Panc1 (cell line): ENCODE measurements at regions not wholly inside any gene's neighbourhood (a gene's known extent, or its start where the extent isn't known, plus 50 kb on each side); places are given as distances from the start of the nearest gene placed in this dataset.

ENCODE experiments used
- ATAC-seq: fragments of 200-7000 bp; cut with Tn5 transposase; 2 replicates; pipeline ENCODE4 v1.9.1; 2020; ENCODE audit warnings: mild to moderate bottlenecking, moderate library complexity
- BruUV-seq: library from RNA; stranded (reverse); fragments of 400-500 nt; replicated peaks from 2 replicates; lab custom pipeline; 2021; lab: Mats Ljungman, UMichigan
- CTCF ChIA-PET: fragments of 300-600 bp; sonication (Branson Sonifier 250); formaldehyde crosslinking; loops from one replicate; lab custom pipeline; 2022; ENCODE audit warnings: antibody characterized with exemption; lab: Charles Lee
- POLR2A ChIA-PET: fragments of 300-600 bp; sonication (Branson Sonifier 250); formaldehyde crosslinking; loops from one replicate; lab custom pipeline; 2022; ENCODE audit warnings: antibody characterized with exemption; lab: Charles Lee
- DNase-seq: peaks from one replicate; pipeline ENCODE4 v3.0.0-alpha.2; 2010; ENCODE audit warnings: low read depth, low spot score
- H3K27ac ChIP-seq: 2 replicates; pipeline ENCODE4 v1.5.1; 2011; ENCODE audit warnings: mild to moderate bottlenecking, low read length, inconsistent platforms
- H3K27me3 ChIP-seq: fragments of 200-500 bp; sonication (Bioruptor generic); 2 replicates; pipeline ENCODE4 v1.6.0; 2014; ENCODE audit warnings: low read length, inconsistent platforms; ENCODE audit not compliant: control insufficient read depth, insufficient read depth
- H3K36me3 ChIP-seq: fragments of 200-500 bp; sonication (Bioruptor generic); 2 replicates; pipeline ENCODE4 v1.5.1; 2014; ENCODE audit warnings: inconsistent platforms, mild to moderate bottlenecking, low read length, moderate library complexity; ENCODE audit not compliant: control insufficient read depth, insufficient read depth
- H3K4me1 ChIP-seq: 2 replicates; pipeline ENCODE4 v1.5.1; 2011; ENCODE audit warnings: inconsistent platforms, mild to moderate bottlenecking, low read length, moderate library complexity; ENCODE audit not compliant: control insufficient read depth, insufficient read depth
- H3K4me3 ChIP-seq, 2 experiments: 2 replicates each; pipeline ENCODE4 v1.5.1; 2011 to 2012; ENCODE audit warnings: low read depth in 2 of 2, low read length in 2 of 2, mild to moderate bottlenecking in 2 of 2, inconsistent platforms in 1 of 2, moderate library complexity in 1 of 2
- H3K9me3 ChIP-seq: fragments of 200-500 bp; sonication (Bioruptor generic); 2 replicates; pipeline ENCODE4 v1.5.1; 2014; ENCODE audit warnings: low read depth, mild to moderate bottlenecking, inconsistent platforms, low read length, moderate library complexity; ENCODE audit not compliant: control insufficient read depth, insufficient read depth
- POLR2AphosphoS5 ChIP-seq: IDR thresholded peaks from 2 replicates; pipeline ENCODE4 v1.6.1; 2012; ENCODE audit warnings: mild to moderate bottlenecking, low read depth, low read length, moderate library complexity
- SIN3A ChIP-seq: IDR thresholded peaks from 2 replicates; pipeline ENCODE4 v1.6.1; 2012; ENCODE audit warnings: low read depth, mild to moderate bottlenecking, low read length, moderate library complexity, borderline replicate concordance; ENCODE audit not compliant: insufficient read depth
- TCF7L2 ChIP-seq: IDR thresholded peaks from 2 replicates; pipeline ENCODE4 v1.6.1; 2011; ENCODE audit warnings: mild to moderate bottlenecking, low read depth, low read length, inconsistent platforms
- in situ Hi-C: cut with HindIII; loops from 2 replicates; pipeline ENCODE4 v1.10.0; 2016; ENCODE audit warnings: low sequenced_read_pairs, low pct_unique_long_range_greater_than_20kb
- intact Hi-C: fragments of 100-400 bp; cut with micrococcal nuclease; formaldehyde crosslinking; loops from one replicate; pipeline ENCODE4 v1.10.0; 2022; ENCODE audit not compliant: unreplicated experiment
- TF ChIP-seq, protein P1 (sequence below): fragments of 450-650 bp; IDR thresholded peaks from 2 replicates; pipeline ENCODE4 v1.5.1; 2017; ENCODE audit warnings: mild to moderate bottlenecking
- TF ChIP-seq, protein P2 (sequence below), 2 experiments: IDR thresholded peaks; 2 replicates each; pipeline ENCODE4 v1.6.1; 2011 to 2012; ENCODE audit warnings: low read depth in 2 of 2, control low read depth in 1 of 2, low read length in 1 of 2, mild to moderate bottlenecking in 1 of 2, moderate library complexity in 1 of 2; ENCODE audit not compliant: insufficient read depth in 1 of 2

DNA sequence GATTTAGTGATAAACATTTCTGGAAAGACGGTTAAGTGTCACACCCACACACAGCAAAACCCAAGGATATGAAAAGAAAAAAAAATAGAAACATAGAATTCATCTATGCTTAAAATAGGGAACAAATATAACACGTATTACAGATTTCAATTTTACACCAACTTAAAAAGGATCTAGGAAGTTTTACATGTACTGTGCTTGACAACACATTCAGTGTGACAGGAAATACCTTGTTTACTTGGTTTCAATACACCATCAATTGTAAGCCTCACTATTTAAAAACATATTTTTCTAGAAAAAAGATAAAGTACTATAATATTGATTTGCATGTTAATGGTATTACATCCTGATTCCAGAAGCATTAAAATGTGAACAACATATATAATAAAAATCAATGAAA is 77.0 kb upstream of the SPRY1 start:
- Histone ChIP-seq H3K9me3 (0 out of 2 replicates have a peak, but pooled peaks cover 2% of the 10 kb centered on the region), H3K27ac (no peak overlapping the region), H3K4me1 (no peaks in the 10 kb centered on the region), H3K4me3 (no peak overlapping the region), H3K36me3 (no peaks in the 10 kb centered on the region), H3K27me3 (no peaks in the 10 kb centered on the region)
- BruUV-seq, result no TSS peak
- in situ Hi-C loops (no loop called here), intact Hi-C loops (no loop called here)
- no peak for TF ChIP-seq TCF7L2
- TF ChIP-seq, protein P1, sequence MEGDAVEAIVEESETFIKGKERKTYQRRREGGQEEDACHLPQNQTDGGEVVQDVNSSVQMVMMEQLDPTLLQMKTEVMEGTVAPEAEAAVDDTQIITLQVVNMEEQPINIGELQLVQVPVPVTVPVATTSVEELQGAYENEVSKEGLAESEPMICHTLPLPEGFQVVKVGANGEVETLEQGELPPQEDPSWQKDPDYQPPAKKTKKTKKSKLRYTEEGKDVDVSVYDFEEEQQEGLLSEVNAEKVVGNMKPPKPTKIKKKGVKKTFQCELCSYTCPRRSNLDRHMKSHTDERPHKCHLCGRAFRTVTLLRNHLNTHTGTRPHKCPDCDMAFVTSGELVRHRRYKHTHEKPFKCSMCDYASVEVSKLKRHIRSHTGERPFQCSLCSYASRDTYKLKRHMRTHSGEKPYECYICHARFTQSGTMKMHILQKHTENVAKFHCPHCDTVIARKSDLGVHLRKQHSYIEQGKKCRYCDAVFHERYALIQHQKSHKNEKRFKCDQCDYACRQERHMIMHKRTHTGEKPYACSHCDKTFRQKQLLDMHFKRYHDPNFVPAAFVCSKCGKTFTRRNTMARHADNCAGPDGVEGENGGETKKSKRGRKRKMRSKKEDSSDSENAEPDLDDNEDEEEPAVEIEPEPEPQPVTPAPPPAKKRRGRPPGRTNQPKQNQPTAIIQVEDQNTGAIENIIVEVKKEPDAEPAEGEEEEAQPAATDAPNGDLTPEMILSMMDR, result no peak
- TF ChIP-seq, protein P2, sequence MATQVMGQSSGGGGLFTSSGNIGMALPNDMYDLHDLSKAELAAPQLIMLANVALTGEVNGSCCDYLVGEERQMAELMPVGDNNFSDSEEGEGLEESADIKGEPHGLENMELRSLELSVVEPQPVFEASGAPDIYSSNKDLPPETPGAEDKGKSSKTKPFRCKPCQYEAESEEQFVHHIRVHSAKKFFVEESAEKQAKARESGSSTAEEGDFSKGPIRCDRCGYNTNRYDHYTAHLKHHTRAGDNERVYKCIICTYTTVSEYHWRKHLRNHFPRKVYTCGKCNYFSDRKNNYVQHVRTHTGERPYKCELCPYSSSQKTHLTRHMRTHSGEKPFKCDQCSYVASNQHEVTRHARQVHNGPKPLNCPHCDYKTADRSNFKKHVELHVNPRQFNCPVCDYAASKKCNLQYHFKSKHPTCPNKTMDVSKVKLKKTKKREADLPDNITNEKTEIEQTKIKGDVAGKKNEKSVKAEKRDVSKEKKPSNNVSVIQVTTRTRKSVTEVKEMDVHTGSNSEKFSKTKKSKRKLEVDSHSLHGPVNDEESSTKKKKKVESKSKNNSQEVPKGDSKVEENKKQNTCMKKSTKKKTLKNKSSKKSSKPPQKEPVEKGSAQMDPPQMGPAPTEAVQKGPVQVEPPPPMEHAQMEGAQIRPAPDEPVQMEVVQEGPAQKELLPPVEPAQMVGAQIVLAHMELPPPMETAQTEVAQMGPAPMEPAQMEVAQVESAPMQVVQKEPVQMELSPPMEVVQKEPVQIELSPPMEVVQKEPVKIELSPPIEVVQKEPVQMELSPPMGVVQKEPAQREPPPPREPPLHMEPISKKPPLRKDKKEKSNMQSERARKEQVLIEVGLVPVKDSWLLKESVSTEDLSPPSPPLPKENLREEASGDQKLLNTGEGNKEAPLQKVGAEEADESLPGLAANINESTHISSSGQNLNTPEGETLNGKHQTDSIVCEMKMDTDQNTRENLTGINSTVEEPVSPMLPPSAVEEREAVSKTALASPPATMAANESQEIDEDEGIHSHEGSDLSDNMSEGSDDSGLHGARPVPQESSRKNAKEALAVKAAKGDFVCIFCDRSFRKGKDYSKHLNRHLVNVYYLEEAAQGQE (IDR thresholded peaks at IDR 0.05; ENCODE audit: insufficient read depth in 1 of 2, low read depth in 2 of 2, low read length in 1 of 2), result no peak
- no peak for TF ChIP-seq SIN3A
- no peak for TF ChIP-seq POLR2AphosphoS5
- CTCF ChIA-PET, result no interaction called here
- POLR2A ChIA-PET, result no interaction called here
- no peak for DNase-seq
- no peak for ATAC-seq

DNA sequence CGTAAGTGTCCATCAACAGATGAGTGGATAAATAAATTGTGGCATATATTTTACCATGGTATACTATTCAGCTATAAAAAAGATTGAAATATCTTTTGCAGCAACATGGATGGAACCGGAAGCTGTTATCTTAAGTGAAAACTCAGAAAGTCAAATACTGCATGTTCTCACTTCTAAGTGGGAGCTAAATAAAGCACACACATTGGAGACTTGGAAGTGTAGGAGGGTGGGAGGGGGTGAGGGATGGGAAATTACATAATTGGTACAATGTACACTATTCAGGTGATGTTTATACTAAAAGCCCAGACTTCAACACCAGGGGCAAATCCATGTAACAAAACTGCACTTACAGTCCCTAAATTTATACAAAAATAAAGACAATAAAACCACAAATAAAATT is 72.6 kb upstream of the SPRY1 start:
- ChIA-PET POLR2A (no interaction called here), CTCF (no interaction called here)
- DNase-seq (no peak), ATAC-seq (no peak)
- Histone ChIP-seq H3K27ac (no peak overlapping the region), H3K4me1 (no peaks in the 10 kb centered on the region), H3K9me3 (0 out of 2 replicates have a peak, but pooled peaks cover 2% of the 10 kb centered on the region), H3K27me3 (no peaks in the 10 kb centered on the region), H3K36me3 (no peaks in the 10 kb centered on the region), H3K4me3 (no peak overlapping the region)
- intact Hi-C loops, result no loop called here
- BruUV-seq, result no TSS peak
- TF ChIP-seq POLR2AphosphoS5, result no peak
- no peak for TF ChIP-seq SIN3A
- TF ChIP-seq, protein P1, result no peak
- TF ChIP-seq TCF7L2, result no peak
- TF ChIP-seq, protein P2 (IDR thresholded peaks at IDR 0.05; ENCODE audit: insufficient read depth in 1 of 2, low read depth in 2 of 2, low read length in 1 of 2), result no peak
- in situ Hi-C loops, result no loop called here
